B cell (primary cell): ENCODE measurements at regions not wholly inside any gene's neighbourhood (a gene's known extent, or its start where the extent isn't known, plus 50 kb on each side); places are given as distances from the start of the nearest gene placed in this dataset.

Source experiments
- ATAC-seq: fragments of 200-7000 bp; cut with Tn5 transposase; one replicate; pipeline ENCODE4 v1.10.0; 2021; ENCODE audit warnings: low read depth, mild to moderate bottlenecking, moderate number of reproducible peaks, moderate library complexity
- CTCF ChIA-PET: fragments of 350-600 bp; sonication (Branson Sonifier 250); formaldehyde crosslinking; loops from one replicate; lab custom pipeline; 2021; ENCODE audit warnings: antibody characterized with exemption, inconsistent platforms; lab: Charles Lee
- POLR2A ChIA-PET: fragments of 350-600 bp; sonication (Branson Sonifier 250); formaldehyde crosslinking; loops from one replicate; lab custom pipeline; 2021; ENCODE audit warnings: antibody characterized with exemption; lab: Charles Lee
- DNase-seq: peaks from one replicate; pipeline ENCODE4 v3.0.0; 2013
- H2AFZ ChIP-seq: 2 replicates; pipeline ENCODE4 v1.6.1; 2012; ENCODE audit warnings: mild to moderate bottlenecking, low read depth, low read length; ENCODE audit not compliant: insufficient read depth, poor library complexity, severe bottlenecking
- H3K27ac ChIP-seq, 2 donors: 1 replicate in 1 of 2; 2 replicates in 1 of 2; pipeline ENCODE4 v1.5.1; 2012 to 2013; ENCODE audit warnings: low read length in 2 of 2, mild to moderate bottlenecking in 2 of 2, moderate library complexity in 1 of 2
- H3K27me3 ChIP-seq, 4 experiments: fragments of 200-600 bp in 1 of 4; sonication (generic) in 1 of 4; replicated peaks in 1 of 4; 1 replicate in 2 of 4; 2 replicates in 2 of 4; pipeline versions ENCODE4 v1.6.1 to v1.7.0; 2013 to 2016; ENCODE audit warnings: low read length in 3 of 4, mild to moderate bottlenecking in 2 of 4, mixed read lengths in 1 of 4, moderate library complexity in 1 of 4; ENCODE audit not compliant: insufficient read depth in 4 of 4, control insufficient read depth in 3 of 4; ENCODE audit errors: control extremely low read depth in 1 of 4
- H3K36me3 ChIP-seq, 2 experiments: replicated peaks in 1 of 2; 1 replicate in 1 of 2; 2 replicates in 1 of 2; pipeline versions ENCODE4 v1.6.1 to v1.7.1; 2013; ENCODE audit warnings: low read length in 1 of 2; ENCODE audit not compliant: insufficient read depth in 2 of 2, control insufficient read depth in 1 of 2; ENCODE audit errors: control extremely low read depth in 1 of 2, extremely low read depth in 1 of 2
- H3K4me1 ChIP-seq, 2 donors: fragments of 200-600 bp in 1 of 2; sonication (generic) in 1 of 2; 1 replicate in 1 of 2; 2 replicates in 1 of 2; pipeline versions ENCODE4 v1.5.1 to v1.6.1; 2013 to 2017; ENCODE audit warnings: low read length in 2 of 2; ENCODE audit not compliant: control insufficient read depth in 2 of 2, insufficient read depth in 2 of 2
- H3K4me2 ChIP-seq: replicated peaks from 2 replicates; pipeline ENCODE3; 2012; ENCODE audit warnings: mild to moderate bottlenecking, low read depth, low read length; ENCODE audit not compliant: poor library complexity, severe bottlenecking
- H3K4me3 ChIP-seq, 5 experiments: fragments of 200-600 bp in 1 of 5; sonication (generic) in 1 of 5; 1 replicate in 3 of 5; 2 replicates in 2 of 5; pipeline versions ENCODE4 v1.5.1 to v1.7.0; 2011 to 2016; ENCODE audit warnings: low read length in 4 of 5, mild to moderate bottlenecking in 4 of 5, low read depth in 2 of 5, control low read depth in 1 of 5, moderate library complexity in 1 of 5; ENCODE audit not compliant: insufficient read depth in 1 of 5; ENCODE audit errors: control extremely low read depth in 1 of 5, extremely low read depth in 1 of 5
- H3K79me2 ChIP-seq: fragments of 200-600 bp; sonication (generic); one replicate; pipeline ENCODE4 v1.6.0; 2016; ENCODE audit warnings: low read length; ENCODE audit not compliant: control insufficient read depth, insufficient read depth
- H3K9ac ChIP-seq: fragments of 200-600 bp; sonication (generic); 2 replicates; pipeline ENCODE4 v1.6.1; 2017; ENCODE audit warnings: mild to moderate bottlenecking, low read length, moderate library complexity
- H3K9me3 ChIP-seq, 3 donors: one replicate each; pipeline versions ENCODE4 v1.6.1 to v1.7.1; 2013; ENCODE audit warnings: low read length in 2 of 3; ENCODE audit not compliant: control insufficient read depth in 2 of 3, insufficient read depth in 1 of 3; ENCODE audit errors: control extremely low read depth in 1 of 3
- H4K20me1 ChIP-seq: 2 replicates; pipeline ENCODE4 v1.6.0; 2012; ENCODE audit warnings: mild to moderate bottlenecking, low read length; ENCODE audit not compliant: insufficient read depth, control insufficient read depth, poor library complexity, severe bottlenecking
- H3K27ac Mint-ChIP-seq: one replicate; pipeline ENCODE4 v1.8.0; 2021; ENCODE audit warnings: mixed read lengths
- H3K27me3 Mint-ChIP-seq: one replicate; pipeline ENCODE4 v1.8.0; 2021; ENCODE audit warnings: mixed read lengths
- H3K4me1 Mint-ChIP-seq: one replicate; pipeline ENCODE4 v1.8.0; 2021; ENCODE audit warnings: mixed read lengths
- H3K4me3 Mint-ChIP-seq: one replicate; pipeline ENCODE4 v1.8.0; 2021; ENCODE audit warnings: mixed read lengths
- H3K9me3 Mint-ChIP-seq: one replicate; pipeline ENCODE4 v1.8.0; 2022; ENCODE audit warnings: mixed read lengths; ENCODE audit not compliant: insufficient read depth
- CTCF ChIP-seq: fragments of 200-600 bp; IDR thresholded peaks from one replicate; pipeline ENCODE4 v1.8.0; 2022; ENCODE audit warnings: antibody characterized with exemption, mild to moderate bottlenecking
- EZH2 ChIP-seq: IDR thresholded peaks from 2 replicates; pipeline ENCODE4 v1.6.1; 2012; ENCODE audit warnings: borderline replicate concordance, low read depth, mild to moderate bottlenecking, moderate library complexity, low read length; ENCODE audit not compliant: insufficient read depth, poor library complexity, severe bottlenecking
- WGBS: methylation state at CpG from one replicate; pipeline ENCODE4 v1.1.5; 2013; ENCODE audit warnings: missing lambda C conversion rate; ENCODE audit not compliant: insufficient coverage; 5-methylcytosine and 5-hydroxymethylcytosine counted together
- intact Hi-C: fragments of 100-400 bp; cut with micrococcal nuclease; formaldehyde crosslinking; loops from one replicate; pipeline ENCODE4 v1.10.0; 2022

GRCh38 chr18:66109981-66110380, 359.2 kb downstream of the CDH7 start:
- no CpG with 5 or more reads among the region's 1 CpG for WGBS
- ATAC-seq: no peak
- Histone ChIP-seq H3K4me1 (no peaks in the 10 kb centered on the region), H3K9me3 (peaks cover 0 to 5% (median 0%) of the 10 kb centered on the region in 3 donors), H3K79me2 (no peaks in the 10 kb centered on the region), H3K9ac (no peak overlapping the region), H3K27me3 (no peaks in the 10 kb centered on the region), H3K4me2 (no peak overlapping the region), H3K36me3 (no peaks in the 10 kb centered on the region), H4K20me1 (no peaks in the 10 kb centered on the region), H3K4me3 (no peak overlapping the region), H3K27ac (no peak overlapping the region), H2AFZ (no peak overlapping the region)
- Mint-ChIP-seq H3K9me3 (peaks cover 3% of the 10 kb centered on the region), H3K27me3 (no peaks in the 10 kb centered on the region), H3K4me3 (no peak overlapping the region), H3K4me1 (no peaks in the 10 kb centered on the region), H3K27ac (no peak overlapping the region)
- POLR2A ChIA-PET: no interaction called here
- no peak for DNase-seq
- CTCF ChIA-PET: no interaction called here
- TF ChIP-seq CTCF: no peak
- TF ChIP-seq EZH2: no peak
- intact Hi-C loops: no loop called here

GRCh38 chr18:66107546-66107945, 356.7 kb downstream of the CDH7 start:
- no peak overlapping the region for H3K4me2 ChIP-seq
- intact Hi-C loops: no loop called here
- ATAC-seq (no peak), DNase-seq (no peak)
- no peaks in the 10 kb centered on the region for H3K27me3 ChIP-seq
- no peaks in the 10 kb centered on the region for H3K27me3 Mint-ChIP-seq
- no peaks in the 10 kb centered on the region for H3K79me2 ChIP-seq
- ChIA-PET POLR2A (no interaction called here), CTCF (interaction anchor here (0.6 kb wide), 1 partner anchor 903 kb away, joined by 3 read pairs; no protein-coding TSS in a partner anchor)
- no peak for TF ChIP-seq EZH2
- TF ChIP-seq CTCF: no peak
- H3K4me1 ChIP-seq: no peaks in the 10 kb centered on the region
- 100% methylated on average over 1 of the region's 3 CpGs for WGBS
- H3K27ac Mint-ChIP-seq: no peak overlapping the region
- no peak overlapping the region for H3K4me3 ChIP-seq
- no peaks in the 10 kb centered on the region for H4K20me1 ChIP-seq
- no peaks in the 10 kb centered on the region for H3K36me3 ChIP-seq
- H3K9ac ChIP-seq: no peak overlapping the region
- H3K4me1 Mint-ChIP-seq: no peaks in the 10 kb centered on the region
- H3K9me3 Mint-ChIP-seq: peaks cover 3% of the 10 kb centered on the region
- no peak overlapping the region for H2AFZ ChIP-seq
- H3K27ac ChIP-seq: no peak overlapping the region
- H3K4me3 Mint-ChIP-seq: no peak overlapping the region
- H3K9me3 ChIP-seq: peaks cover 0 to 5% (median 0%) of the 10 kb centered on the region in 3 donors
